ENCODE measurements at regions not wholly inside any gene's neighbourhood (a gene's known extent, or its start where the extent isn't known, plus 50 kb on each side); places are given as distances from the start of the nearest gene placed in this dataset.

DNA sequence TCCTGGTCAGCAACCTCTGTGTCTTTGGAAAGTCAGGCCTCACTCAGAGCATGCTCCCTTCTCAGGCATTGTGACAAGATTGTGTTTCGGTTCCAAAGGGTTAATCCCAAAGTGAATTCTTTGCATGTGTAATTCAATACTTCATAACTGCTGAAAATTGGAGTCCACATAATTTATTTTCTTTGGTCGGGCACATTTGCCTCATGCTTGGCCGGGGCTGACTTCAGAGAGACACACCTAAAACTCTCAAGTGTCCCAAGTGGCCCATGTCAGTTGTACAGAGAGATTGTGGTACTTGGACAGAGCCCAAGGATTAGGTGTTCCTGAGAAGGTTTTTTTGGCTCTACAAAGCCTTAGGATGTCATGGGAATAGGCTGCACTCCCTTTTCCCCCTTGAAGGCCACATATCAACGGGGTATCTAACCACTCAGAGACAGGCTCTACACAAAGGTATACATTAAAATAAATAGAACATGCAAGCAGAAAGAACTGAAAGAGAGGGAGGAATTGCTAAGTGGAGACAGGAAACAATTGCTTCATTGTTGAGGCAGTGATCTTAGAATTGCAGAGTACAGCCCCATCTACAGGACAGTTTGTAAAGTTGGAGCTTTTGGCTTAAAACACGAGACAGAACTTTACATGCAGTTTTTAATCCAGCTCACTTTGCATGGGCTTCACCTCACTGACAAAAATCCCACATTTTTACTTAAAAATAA, 1232.3 kb upstream of the ZEB2 start:
- TF ChIP-seq ISL1 (CRISPR knock-in tag; IDR thresholded peaks at IDR 0.05): no peak
- no peak for TF ChIP-seq BACH2 (CRISPR knock-in tag; IDR thresholded peaks at IDR 0.05; ENCODE audit: borderline replicate concordance)
- TF ChIP-seq, protein P1, sequence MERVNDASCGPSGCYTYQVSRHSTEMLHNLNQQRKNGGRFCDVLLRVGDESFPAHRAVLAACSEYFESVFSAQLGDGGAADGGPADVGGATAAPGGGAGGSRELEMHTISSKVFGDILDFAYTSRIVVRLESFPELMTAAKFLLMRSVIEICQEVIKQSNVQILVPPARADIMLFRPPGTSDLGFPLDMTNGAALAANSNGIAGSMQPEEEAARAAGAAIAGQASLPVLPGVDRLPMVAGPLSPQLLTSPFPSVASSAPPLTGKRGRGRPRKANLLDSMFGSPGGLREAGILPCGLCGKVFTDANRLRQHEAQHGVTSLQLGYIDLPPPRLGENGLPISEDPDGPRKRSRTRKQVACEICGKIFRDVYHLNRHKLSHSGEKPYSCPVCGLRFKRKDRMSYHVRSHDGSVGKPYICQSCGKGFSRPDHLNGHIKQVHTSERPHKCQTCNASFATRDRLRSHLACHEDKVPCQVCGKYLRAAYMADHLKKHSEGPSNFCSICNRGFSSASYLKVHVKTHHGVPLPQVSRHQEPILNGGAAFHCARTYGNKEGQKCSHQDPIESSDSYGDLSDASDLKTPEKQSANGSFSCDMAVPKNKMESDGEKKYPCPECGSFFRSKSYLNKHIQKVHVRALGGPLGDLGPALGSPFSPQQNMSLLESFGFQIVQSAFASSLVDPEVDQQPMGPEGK (CRISPR knock-in tag; IDR thresholded peaks at IDR 0.05; ENCODE audit: borderline replicate concordance): no peak
- no peak for TF ChIP-seq CSDC2 (CRISPR knock-in tag; IDR thresholded peaks at IDR 0.05)
- no peak for TF ChIP-seq ZC3H10 (CRISPR knock-in tag; IDR thresholded peaks at IDR 0.05)
- TF ChIP-seq, protein P2, sequence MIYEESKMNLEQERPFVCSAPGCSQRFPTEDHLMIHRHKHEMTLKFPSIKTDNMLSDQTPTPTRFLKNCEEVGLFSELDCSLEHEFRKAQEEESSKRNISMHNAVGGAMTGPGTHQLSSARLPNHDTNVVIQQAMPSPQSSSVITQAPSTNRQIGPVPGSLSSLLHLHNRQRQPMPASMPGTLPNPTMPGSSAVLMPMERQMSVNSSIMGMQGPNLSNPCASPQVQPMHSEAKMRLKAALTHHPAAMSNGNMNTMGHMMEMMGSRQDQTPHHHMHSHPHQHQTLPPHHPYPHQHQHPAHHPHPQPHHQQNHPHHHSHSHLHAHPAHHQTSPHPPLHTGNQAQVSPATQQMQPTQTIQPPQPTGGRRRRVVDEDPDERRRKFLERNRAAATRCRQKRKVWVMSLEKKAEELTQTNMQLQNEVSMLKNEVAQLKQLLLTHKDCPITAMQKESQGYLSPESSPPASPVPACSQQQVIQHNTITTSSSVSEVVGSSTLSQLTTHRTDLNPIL (CRISPR knock-in tag; IDR thresholded peaks at IDR 0.05; ENCODE audit: low read depth): no peak
- TF ChIP-seq GLIS3 (CRISPR knock-in tag; IDR thresholded peaks at IDR 0.05): no peak
- no peak for TF ChIP-seq ZFP3 (CRISPR knock-in tag; IDR thresholded peaks at IDR 0.05)
- TF ChIP-seq, protein P3, sequence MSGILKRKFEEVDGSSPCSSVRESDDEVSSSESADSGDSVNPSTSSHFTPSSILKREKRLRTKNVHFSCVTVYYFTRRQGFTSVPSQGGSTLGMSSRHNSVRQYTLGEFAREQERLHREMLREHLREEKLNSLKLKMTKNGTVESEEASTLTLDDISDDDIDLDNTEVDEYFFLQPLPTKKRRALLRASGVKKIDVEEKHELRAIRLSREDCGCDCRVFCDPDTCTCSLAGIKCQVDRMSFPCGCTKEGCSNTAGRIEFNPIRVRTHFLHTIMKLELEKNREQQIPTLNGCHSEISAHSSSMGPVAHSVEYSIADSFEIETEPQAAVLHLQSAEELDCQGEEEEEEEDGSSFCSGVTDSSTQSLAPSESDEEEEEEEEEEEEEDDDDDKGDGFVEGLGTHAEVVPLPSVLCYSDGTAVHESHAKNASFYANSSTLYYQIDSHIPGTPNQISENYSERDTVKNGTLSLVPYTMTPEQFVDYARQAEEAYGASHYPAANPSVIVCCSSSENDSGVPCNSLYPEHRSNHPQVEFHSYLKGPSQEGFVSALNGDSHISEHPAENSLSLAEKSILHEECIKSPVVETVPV (CRISPR knock-in tag; IDR thresholded peaks at IDR 0.05): no peak
- no peak for TF ChIP-seq ESRRG (CRISPR knock-in tag; IDR thresholded peaks at IDR 0.05)
- ATAC-seq: peak; percentile 94

DNA sequence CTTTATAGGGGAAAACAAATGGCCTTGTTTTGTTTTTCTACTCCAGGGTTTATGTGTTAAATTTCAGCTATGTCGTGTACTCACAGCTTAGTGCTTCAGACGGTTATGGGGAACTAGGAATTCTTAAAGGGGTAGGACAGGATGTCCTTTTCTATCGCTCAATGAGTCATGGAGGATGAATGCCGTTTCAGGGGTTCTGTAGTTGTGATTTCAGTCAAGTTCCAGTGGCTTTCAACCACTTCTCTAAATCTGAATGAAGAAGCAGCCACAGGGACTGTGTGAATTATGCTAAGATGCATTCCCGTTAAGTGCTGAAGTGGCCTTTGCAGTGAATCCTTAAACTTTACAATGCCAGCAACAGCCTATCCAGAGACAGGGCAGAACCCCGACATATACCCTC, 1231.7 kb upstream of the ZEB2 start:
- TF ChIP-seq, protein P4, sequence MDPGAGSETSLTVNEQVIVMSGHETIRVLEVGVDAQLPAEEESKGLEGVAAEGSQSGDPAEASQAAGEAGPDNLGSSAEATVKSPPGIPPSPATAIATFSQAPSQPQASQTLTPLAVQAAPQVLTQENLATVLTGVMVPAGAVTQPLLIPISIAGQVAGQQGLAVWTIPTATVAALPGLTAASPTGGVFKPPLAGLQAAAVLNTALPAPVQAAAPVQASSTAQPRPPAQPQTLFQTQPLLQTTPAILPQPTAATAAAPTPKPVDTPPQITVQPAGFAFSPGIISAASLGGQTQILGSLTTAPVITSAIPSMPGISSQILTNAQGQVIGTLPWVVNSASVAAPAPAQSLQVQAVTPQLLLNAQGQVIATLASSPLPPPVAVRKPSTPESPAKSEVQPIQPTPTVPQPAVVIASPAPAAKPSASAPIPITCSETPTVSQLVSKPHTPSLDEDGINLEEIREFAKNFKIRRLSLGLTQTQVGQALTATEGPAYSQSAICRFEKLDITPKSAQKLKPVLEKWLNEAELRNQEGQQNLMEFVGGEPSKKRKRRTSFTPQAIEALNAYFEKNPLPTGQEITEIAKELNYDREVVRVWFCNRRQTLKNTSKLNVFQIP (CRISPR knock-in tag; IDR thresholded peaks at IDR 0.05; ENCODE audit: borderline replicate concordance, low read depth): no peak
- TF ChIP-seq, protein P3 (CRISPR knock-in tag; IDR thresholded peaks at IDR 0.05): no peak
- no peak for TF ChIP-seq ZNF565 (CRISPR knock-in tag; conservative IDR thresholded peaks at IDR 0.05; ENCODE audit: low read depth)
- TF ChIP-seq GLIS3 (CRISPR knock-in tag; IDR thresholded peaks at IDR 0.05): no peak
- TF ChIP-seq TCF4 (CRISPR knock-in tag; IDR thresholded peaks at IDR 0.05; ENCODE audit: borderline replicate concordance): no peak
- no peak for TF ChIP-seq CSDC2 (CRISPR knock-in tag; IDR thresholded peaks at IDR 0.05)
- TF ChIP-seq ZFP30 (CRISPR knock-in tag; IDR thresholded peaks at IDR 0.05): no peak
- no peak for TF ChIP-seq ARNTL (CRISPR knock-in tag; IDR thresholded peaks at IDR 0.05; ENCODE audit: borderline replicate concordance, low read depth)
- TF ChIP-seq, protein P5, sequence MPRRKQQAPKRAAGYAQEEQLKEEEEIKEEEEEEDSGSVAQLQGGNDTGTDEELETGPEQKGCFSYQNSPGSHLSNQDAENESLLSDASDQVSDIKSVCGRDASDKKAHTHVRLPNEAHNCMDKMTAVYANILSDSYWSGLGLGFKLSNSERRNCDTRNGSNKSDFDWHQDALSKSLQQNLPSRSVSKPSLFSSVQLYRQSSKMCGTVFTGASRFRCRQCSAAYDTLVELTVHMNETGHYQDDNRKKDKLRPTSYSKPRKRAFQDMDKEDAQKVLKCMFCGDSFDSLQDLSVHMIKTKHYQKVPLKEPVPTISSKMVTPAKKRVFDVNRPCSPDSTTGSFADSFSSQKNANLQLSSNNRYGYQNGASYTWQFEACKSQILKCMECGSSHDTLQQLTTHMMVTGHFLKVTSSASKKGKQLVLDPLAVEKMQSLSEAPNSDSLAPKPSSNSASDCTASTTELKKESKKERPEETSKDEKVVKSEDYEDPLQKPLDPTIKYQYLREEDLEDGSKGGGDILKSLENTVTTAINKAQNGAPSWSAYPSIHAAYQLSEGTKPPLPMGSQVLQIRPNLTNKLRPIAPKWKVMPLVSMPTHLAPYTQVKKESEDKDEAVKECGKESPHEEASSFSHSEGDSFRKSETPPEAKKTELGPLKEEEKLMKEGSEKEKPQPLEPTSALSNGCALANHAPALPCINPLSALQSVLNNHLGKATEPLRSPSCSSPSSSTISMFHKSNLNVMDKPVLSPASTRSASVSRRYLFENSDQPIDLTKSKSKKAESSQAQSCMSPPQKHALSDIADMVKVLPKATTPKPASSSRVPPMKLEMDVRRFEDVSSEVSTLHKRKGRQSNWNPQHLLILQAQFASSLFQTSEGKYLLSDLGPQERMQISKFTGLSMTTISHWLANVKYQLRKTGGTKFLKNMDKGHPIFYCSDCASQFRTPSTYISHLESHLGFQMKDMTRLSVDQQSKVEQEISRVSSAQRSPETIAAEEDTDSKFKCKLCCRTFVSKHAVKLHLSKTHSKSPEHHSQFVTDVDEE (CRISPR knock-in tag; IDR thresholded peaks at IDR 0.05): no peak
- no peak for TF ChIP-seq ISL1 (CRISPR knock-in tag; IDR thresholded peaks at IDR 0.05)
- TF ChIP-seq PPARA (CRISPR knock-in tag; IDR thresholded peaks at IDR 0.05; ENCODE audit: borderline replicate concordance): no peak
- TF ChIP-seq OSR1 (CRISPR knock-in tag; IDR thresholded peaks at IDR 0.05): no peak
- no peak for TF ChIP-seq ZNF70 (CRISPR knock-in tag; IDR thresholded peaks at IDR 0.05)
- ATAC-seq: peak; percentile 54
